Peyer's patch (tissue), 4 donors: ENCODE measurements at regions not wholly inside any gene's neighbourhood (a gene's known extent, or its start where the extent isn't known, plus 50 kb on each side); places are given as distances from the start of the nearest gene placed in this dataset.

Experiments used
- CTCF ChIP-seq, 6 experiments: fragments of 450-650 bp in 4 of 6; fragments of 200-600 bp in 2 of 6; sonication (generic) in 1 of 6; IDR thresholded peaks; one replicate each; pipeline ENCODE4 v1.5.1; 2017 to 2019; ENCODE audit warnings: antibody characterized with exemption in 6 of 6, mild to moderate bottlenecking in 3 of 6, moderate library complexity in 1 of 6
- POLR2A ChIP-seq, 2 donors: fragments of 450-650 bp; IDR thresholded peaks; one replicate each; pipeline ENCODE4 v1.5.1; 2017; ENCODE audit warnings: antibody characterized with exemption in 2 of 2, mild to moderate bottlenecking in 2 of 2, moderate library complexity in 2 of 2

GRCh38 chr14:89620436-89620835 is 203.4 kb upstream of the FOXN3 start:
- no peak for TF ChIP-seq CTCF (IDR thresholded peaks at IDR 0.05)
- TF ChIP-seq POLR2A (IDR thresholded peaks at IDR 0.05): no peak
